ENCODE measurements at regions not wholly inside any gene's neighbourhood (a gene's known extent, or its start where the extent isn't known, plus 50 kb on each side); places are given as distances from the start of the nearest gene placed in this dataset.

- no peak for DNase-seq
Observed at GRCh38 chr2:144067506-144067905, 452.4 kb downstream of the ZEB2 start.

- no peak for DNase-seq
Observed at GRCh38 chr2:144063602-144064001, 456.3 kb downstream of the ZEB2 start.

GRCh38 chr2:144054911-144055310 is 465.0 kb downstream of the ZEB2 start:
- no peak for DNase-seq

GRCh38 chr2:144052083-144052482 is 467.8 kb downstream of the ZEB2 start:
- no peak for DNase-seq

GRCh38 chr2:144049137-144049536 is 470.8 kb downstream of the ZEB2 start:
- DNase-seq: no peak

- DNase-seq: no peak
Observed at GRCh38 chr2:144048631-144049060, 471.3 kb downstream of the ZEB2 start.

- no peak for DNase-seq
Observed at GRCh38 chr2:144042751-144043150, 477.2 kb downstream of the ZEB2 start.

GRCh38 chr2:144041612-144042011 is 478.3 kb downstream of the ZEB2 start:
- no peak for DNase-seq

GRCh38 chr2:144040834-144041233 is 479.1 kb downstream of the ZEB2 start:
- DNase-seq: no peak

- no peak for DNase-seq
Observed at GRCh38 chr2:144032566-144032965, 487.4 kb downstream of the ZEB2 start.

GRCh38 chr2:144030791-144031190 is 489.1 kb downstream of the ZEB2 start:
- no peak for DNase-seq

- no peak for DNase-seq
Observed at GRCh38 chr2:144027593-144027992, 492.3 kb downstream of the ZEB2 start.

- no peak for DNase-seq
Observed at GRCh38 chr2:144026753-144027152, 493.2 kb downstream of the ZEB2 start.

GRCh38 chr2:144020047-144020446 is 499.9 kb downstream of the ZEB2 start:
- DNase-seq: no peak

GRCh38 chr2:144015655-144016245 is 504.2 kb downstream of the ZEB2 start:
- DNase-seq: no peak

- DNase-seq: no peak
Observed at GRCh38 chr2:144015036-144015435, 504.9 kb downstream of the ZEB2 start.

- no peak for DNase-seq
Observed at GRCh38 chr2:144014103-144014502, 505.8 kb downstream of the ZEB2 start.

- DNase-seq: no peak
Observed at GRCh38 chr2:144012304-144012703, 507.6 kb downstream of the ZEB2 start.

GRCh38 chr2:144011553-144011952 is 508.4 kb downstream of the ZEB2 start:
- no peak for DNase-seq

GRCh38 chr2:144011098-144011497 is 508.8 kb downstream of the ZEB2 start:
- no peak for DNase-seq

- DNase-seq: no peak
Observed at GRCh38 chr2:144010096-144010836, 509.7 kb downstream of the ZEB2 start.

GRCh38 chr2:144006139-144006538 is 513.8 kb downstream of the ZEB2 start:
- no peak for DNase-seq

GRCh38 chr2:144004742-144005141 is 515.2 kb downstream of the ZEB2 start:
- no peak for DNase-seq

GRCh38 chr2:144003460-144004075 is 516.4 kb downstream of the ZEB2 start:
- DNase-seq: no peak
